HG02678 (cell line): ENCODE measurements at regions not wholly inside any gene's neighbourhood (a gene's known extent, or its start where the extent isn't known, plus 50 kb on each side); places are given as distances from the start of the nearest gene placed in this dataset.

Experiments used
- ATAC-seq: cut with Tn5 transposase; IDR thresholded peaks from one replicate; pipeline ENCODE4 v1.9.1; 2021; ENCODE audit warnings: mild to moderate bottlenecking, moderate library complexity; ENCODE audit not compliant: unreplicated experiment

DNA sequence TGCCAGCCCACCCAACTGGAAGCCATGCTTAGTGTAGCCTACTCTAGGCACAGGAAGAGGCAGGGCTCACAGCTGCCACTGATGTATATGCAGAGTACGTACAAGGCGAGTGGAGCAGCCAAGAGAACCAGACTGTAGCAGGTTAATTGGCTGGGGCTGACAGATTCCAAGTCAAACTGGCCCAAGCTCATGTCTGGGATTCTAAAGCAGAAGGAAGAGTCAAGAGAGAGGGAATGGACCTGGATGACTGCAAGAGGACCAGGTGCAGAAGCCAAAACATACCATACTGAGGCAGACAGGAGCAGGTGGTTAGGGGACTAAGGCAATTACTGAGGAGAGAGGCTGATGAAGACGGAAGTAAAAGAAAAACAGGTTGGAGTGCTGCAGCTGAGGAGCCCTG, 51.3 kb upstream of the LRRN2 start:
- ATAC-seq = no peak

DNA sequence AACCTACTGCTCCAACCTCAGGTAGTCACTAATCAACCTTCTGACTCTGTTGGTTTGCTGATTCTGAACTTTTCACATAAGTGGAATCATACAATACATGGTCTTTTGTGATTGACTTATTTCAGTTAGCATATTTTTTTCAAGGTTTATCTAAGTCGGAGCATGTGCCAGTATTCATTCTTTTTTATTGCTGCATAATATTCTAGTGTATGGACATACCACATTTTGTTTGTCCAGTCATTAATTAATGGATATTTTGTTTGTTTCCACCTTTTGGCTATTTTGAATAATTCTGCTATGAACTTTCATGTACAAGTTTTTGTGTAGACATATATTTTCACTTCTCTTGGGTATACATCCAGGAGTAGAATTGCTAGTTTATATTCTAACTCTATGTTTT, 53.0 kb upstream of the LRRN2 start:
- no peak for ATAC-seq

DNA sequence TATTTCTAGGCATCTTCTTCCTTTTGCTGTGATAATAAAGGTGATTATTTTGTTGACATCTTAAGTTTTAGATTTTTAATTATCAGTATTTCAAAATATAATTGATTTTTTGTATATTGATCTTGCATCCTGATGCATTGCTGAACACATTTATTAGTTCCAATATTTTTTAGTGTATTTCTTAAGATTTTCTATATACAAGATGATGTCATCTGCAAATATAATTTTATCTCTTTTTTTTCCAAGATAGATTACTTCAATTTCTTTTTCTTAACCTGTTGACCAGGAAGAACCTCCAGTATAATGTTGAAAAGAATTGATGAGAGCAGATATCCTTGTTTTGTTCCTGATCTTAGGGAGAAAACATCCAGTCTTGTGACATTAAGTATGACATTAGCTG, 54.8 kb upstream of the LRRN2 start:
- ATAC-seq = no peak

DNA sequence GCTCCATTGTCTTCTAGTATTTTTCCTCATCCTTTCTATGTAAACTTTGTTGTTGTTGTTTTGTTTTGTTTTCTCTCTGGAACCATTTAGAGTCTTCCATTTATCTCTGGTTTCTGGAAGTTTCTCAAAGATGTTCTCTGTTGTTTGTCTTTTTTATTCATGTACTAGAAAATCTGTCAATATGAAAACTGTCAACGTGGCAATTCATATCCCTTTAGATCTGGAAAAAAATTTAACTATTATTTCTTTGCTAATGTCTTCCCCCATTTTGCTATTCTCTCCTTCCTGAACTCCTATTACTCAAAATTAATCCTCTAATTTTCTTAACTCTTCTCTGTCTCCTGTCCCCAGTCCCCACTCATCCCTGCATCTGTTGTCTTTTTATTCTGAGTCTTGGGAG, 55.9 kb upstream of the LRRN2 start:
- no peak for ATAC-seq

DNA sequence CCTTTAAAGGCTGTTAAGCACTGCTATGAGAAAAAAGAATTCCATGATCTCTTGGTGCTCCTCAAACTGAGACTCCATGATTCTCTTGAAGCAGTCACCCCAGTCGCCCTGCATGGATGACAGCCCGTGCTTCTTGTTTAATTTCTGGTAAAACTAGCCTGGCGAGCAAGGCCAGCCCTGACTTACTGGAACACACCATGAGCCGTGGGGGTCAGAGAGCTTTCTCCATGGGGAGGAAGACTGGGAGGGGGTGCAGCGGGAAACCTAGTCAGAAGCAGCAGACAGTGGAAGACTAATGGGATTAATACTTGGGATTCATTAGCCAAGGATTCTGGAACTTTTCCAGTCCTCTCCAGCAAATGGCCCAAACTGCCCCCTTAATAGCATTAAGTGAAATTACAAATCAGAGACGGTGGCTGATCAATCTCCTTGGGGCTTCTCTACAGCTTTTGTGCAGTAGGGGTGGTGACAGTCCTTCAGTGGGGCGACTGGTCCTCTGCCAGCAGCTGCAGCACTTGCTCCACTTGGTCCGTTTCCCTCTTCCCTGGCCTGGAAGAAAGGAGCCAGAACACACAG, 57.2 kb upstream of the LRRN2 start:
- no peak for ATAC-seq

DNA sequence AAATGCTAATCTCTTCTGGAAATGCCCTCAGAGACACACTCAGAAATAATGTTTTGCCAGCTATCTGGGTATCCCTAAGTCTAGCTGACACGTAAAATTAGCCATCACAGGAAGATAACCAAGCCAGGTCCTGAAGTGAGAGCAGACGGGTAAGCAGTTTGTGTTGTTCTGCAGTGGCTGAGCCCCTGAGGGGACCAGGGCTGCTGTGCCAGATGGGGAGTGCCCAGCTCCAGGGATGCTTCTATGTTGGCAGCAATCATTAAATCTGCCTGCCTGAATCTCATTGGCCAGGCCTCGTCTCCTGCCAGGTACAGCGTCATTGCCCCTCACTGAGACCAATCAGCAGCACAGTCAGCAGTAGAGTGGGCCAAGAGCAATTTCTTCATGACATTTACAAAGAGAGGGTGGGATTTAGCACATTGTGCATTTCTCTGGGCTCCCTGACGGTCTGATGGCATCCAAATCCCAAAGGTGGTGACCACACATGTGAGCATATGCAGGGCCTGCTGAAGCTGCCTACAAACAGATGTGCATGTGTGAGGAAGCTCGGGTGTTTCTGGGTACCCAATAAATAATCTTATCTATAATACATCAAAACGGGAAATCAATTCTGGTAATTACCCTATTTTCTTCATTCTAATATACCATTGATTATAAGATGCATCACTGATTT, 58.7 kb upstream of the LRRN2 start:
- ATAC-seq = no peak

DNA sequence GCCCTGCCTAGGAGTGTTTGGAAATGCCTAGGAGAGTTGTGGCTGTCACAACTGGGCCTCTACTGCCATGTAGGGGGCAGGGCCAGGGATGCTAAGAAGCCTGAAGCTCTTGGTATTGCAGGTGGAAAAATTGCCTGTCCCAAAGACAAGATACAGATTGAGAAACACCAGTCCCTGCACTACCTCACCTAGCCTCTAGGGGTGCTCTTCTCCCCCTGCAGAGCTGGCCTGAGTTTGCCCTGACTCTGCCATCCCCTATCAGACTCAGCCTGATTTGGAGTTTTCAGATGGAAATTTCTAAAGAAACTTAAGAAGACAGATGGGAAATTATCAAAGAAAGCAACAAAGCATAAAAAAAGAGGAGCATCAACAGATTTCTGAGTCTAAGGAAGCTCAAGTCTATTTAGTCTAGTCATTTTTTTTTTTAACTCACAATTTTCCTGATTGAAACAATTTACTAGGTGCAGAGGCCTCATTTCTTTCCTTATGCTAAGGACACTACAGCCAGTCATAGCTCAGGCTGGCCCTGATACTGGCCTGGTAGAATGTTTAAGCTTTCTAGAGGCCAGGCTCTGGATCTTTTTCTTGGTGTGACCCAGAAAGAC, 61.4 kb upstream of the LRRN2 start:
- ATAC-seq = peak; percentile 61

DNA sequence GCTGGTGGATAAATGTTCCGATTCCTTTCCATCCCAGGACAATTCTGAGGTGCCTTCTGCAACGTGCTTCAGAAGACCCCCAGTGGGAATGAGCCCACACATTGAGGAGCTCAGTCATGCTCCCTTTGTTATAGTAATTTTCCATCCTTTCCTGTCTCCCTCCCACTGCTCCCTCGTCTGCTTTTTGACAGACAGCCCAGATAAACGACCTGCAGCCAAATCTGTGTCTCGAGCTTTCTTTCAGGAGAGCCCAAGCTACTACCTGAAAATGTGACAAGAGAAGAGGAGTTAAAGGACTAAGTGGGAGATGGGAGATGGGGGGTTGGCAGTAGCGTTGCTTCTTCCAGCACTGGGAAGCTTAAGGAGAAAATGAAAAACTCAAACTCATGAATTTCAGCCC, 65.9 kb upstream of the LRRN2 start:
- no peak for ATAC-seq

DNA sequence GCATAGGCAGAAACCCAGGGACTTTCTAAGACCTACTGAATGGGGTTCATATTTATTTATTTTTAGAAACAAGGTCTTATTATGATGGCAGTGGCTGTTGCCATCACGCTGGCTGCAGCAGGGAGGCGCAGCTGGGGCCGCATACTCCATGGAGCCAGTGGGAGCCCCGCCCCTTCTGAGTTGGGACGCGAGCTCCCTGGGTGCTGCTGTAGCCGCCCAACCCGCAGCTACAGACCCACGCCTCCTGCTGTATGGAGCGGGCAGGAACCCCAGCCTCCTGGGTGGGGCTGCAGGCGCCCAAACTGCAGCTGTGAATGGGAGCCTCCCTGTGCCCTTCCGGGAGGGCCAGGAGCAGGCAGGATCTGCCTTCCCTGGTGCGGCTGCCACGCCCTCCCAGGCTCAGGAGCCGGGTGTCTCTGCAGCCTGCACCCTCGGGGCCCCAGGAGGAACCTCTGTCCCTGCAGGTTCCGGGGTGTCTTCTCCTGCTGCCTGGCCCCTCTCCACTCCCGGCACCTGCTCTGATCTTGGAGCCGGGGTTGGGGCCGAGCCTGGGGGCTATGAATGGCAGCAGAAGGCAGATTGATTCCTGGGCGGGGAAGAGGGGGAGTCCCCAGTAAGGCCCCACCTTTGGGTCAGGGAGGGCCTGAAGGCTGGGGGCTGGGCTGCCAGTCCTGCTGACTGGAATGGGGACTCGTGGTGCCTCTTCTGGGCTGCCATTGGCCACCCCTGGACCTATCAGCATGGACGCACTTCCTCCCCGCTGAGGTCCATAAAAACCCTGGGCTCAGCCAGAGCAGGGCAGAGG, 66.5 kb upstream of the LRRN2 start:
- no peak for ATAC-seq

DNA sequence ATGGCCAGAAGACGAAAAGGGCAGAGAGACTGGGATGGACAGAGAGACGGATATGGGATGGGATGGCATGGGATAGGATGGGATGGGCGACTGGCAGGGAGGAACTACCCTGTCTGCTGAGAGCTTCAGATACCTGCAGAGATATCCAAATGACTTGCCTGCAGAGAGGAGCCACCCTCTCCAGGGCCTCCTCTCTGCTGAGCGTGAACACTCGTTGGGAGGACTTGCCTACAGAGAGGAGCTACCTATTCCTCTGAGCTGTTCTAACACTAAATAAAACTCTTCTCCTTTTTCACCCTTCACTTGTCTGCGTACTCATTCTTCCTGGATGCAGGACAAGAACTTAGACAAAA, 67.1 kb upstream of the LRRN2 start:
- ATAC-seq = no peak

DNA sequence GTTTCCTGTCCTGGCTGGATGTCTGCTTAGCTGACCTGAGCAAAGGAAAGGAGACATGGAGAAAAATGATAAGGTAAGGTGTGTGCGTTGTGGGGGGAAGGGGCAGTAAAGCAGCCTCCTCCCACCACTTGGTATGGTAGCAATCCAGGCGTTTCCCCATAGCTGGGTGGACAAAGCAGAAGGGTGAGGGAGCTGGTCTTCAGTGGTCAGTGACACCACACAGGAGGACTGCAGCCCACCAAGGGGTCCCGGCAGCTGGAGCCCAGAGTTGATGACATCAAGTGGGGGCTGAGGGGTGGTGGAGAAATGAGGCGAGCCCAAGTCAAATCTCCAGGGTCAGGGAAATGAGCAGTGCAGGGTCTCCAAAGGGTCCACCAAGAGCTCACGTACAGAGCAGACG, 69.3 kb upstream of the LRRN2 start:
- ATAC-seq = no peak

DNA sequence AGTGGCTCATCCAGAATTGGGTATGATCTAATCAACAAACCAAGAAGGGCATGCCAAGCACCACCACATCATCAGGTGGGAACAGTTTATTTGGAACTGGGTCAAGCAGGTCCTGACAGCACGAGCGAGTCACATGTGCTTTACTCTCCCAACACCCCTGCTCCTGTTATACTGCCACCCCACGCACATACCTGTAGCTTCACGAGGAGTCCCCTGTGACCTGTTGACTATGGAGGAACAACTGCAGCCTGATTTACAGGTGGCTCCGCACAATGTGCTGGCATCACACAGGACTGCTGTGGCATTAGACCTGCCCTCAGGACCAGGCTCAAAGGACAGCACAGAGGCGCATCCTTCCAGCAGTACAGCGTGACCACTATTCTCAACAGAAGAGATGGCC, 70.8 kb upstream of the LRRN2 start:
- ATAC-seq = no peak

DNA sequence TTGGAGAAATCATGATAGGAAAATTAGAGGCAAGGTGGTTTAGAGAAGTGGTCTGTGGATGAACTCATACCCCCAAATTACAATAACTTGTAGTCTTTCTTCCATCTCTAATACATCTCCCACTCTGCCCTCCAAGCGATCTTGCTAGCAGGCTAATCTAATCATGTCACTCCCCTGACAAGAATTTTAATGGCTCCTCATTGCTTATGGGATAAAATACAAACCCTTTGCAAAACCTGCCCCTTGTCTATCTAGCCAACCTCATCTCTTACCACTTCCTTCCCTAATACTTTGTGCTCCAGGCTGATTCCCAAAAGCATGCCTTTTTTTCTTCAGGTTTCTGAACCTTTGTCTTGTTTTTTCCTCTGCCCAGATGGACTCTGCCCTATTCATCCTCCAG, 71.3 kb upstream of the LRRN2 start:
- no peak for ATAC-seq

DNA sequence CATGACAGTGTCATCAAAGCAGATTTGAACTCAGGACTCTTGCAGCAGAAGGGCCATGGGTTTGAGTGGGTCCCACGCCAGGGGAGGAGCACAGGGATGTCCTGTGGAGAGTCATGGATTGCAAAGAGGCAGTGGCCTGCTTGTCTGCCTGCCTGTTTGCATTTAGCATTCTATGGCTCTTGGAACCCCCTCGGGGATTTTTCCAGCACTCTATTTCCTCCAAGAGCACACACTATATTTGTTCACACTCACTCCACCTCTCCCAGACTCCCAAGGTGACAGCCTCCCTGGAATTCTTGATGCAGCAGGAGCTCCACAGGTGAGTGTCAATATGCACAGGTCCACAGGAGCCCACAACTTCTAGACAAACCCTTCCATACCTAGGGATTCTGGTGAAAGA, 73.1 kb upstream of the LRRN2 start:
- no peak for ATAC-seq

DNA sequence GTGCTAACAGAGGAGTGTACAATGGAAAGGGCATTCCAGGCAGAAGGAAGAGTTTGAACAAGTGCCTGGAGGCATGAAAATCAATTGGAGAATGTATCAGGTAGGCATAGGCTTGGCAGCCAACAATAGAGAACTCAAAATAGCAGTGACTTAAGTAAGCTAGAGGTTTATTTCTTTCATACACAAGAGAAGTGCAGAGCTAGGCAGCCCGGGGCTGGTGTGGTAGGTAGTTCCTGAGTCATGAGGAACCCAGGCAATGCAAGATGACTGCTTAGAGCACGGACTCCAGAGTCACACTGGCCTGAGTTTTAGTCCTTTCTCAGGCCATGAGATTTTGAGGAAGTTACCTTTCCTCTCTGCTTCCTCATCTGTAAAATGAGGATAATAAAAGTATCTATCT, 74.8 kb upstream of the LRRN2 start:
- no peak for ATAC-seq

DNA sequence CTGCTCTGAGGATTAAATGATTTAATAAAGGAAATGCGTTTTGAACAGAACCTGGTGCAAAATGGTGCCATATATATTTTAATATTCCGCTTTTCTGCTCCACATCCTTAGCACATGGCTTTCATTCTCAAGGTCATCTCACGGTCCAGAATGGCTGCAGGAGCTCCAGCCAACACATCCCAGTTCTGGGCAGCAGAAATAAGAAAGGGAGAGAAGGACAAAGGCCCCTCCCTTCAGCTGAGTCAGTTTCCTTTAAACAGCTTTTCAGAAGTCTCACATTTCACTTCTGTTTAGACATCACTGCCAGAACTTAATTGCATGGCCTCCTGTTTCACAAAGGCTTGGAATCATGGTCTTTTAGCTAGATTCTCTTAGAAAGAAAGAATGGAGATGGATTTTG, 75.2 kb upstream of the LRRN2 start:
- no peak for ATAC-seq

DNA sequence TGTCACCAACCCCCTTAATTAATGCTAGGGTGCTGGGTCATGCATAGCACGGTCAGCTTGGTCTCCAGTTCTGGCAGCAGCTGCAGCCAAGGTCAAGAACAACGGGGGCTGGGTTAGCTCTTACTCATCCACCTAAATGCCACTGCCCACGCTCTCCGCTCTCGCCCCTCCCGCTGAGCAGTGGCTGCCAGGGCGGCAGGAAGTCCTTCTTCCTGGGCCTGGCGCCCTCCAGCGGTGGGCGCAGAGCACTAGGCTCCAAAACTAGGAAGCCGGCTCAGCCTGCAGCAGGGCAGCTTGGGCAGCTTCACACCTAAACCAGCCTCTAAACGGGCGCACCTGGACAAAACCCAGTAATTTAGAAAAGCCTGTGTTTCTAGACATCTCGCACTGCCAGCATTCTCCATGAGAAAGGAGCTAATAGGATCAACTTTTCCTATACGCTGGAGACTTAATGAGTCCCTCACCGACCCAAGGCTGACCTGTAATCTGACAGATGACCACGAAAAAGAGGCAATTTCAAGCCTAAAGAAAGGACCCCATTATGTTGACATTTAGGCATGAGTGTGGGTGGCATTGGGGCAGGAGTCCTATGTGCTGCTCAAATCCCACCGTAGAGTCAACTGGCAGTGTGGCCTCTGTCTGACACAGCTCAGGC, 78.4 kb upstream of the LRRN2 start:
- ATAC-seq = no peak

DNA sequence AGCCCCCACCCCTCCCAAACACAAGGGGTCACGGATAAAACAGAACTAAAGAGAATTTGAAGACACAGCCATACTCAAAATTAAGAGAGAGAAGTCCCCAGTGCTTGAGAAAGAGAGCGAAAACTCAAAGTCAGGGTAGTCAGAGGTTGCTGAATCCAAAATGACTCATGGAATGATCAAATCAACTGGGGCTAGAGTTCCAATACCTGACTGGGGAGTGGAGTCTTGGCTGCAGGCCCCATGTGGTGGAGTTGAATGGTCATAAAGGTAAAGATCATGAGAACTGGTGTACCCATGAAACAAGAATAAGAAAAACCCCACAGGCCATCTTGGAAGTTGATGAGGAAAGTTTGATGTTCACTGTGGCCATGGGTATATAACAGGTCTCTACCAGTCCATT, 84.5 kb upstream of the LRRN2 start:
- ATAC-seq = no peak

DNA sequence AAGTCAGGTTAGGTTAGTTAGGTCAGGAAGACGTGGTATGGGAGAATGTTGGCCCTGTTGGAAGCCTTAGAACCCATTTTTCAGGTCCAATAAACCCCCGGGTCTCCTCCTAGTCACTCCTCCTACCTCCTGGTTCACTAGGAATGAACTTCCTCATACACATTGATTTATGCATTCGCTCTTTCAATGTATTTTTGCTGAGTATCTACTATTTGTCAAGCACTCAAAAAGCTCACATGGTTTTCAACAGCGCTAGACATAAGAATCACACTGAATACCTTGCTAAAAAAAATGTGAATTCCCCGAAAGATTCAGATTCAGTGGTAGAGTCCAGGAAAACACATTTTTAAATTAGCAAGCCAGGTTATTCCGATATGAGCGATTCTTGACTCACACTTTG, 85.8 kb upstream of the LRRN2 start:
- no peak for ATAC-seq

DNA sequence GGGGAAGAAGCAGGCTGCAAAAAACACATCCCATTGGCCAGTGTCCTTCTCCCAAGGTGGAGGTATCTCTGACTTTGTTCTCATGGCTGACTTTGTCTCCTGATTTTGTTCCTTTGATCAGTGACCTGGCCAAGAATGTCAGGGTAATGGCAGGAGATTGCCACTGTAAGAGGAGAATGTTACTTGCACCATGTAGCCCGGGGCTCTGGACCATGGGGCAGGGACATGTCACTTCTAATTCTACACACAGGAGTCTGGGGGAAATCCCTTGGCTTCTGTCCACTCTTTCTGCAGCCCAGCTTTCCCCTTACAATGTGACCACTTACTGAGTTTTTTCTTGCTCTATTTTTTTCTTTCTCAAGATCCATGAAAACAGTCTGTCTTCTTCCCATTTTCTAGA, 87.7 kb upstream of the LRRN2 start:
- no peak for ATAC-seq

DNA sequence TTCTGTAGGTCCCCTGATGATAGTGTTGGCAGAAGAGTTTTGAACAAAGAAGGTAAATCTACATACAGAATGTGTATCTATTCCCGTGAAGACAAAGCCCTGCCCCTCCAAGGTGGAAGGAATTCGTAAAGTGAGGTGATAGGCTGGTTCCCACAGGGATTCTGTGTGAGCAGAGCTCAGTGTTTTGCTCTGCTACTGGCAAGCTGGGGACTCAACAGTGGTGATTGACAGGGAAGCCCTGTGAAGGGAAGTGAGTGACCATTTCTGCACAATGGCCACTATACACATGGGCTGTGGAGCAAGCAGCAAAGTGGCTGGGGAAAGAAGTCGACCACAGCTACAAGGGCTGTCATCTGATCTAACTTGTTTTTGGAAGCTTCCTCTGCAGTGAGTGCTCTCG, 90.0 kb upstream of the LRRN2 start:
- no peak for ATAC-seq

DNA sequence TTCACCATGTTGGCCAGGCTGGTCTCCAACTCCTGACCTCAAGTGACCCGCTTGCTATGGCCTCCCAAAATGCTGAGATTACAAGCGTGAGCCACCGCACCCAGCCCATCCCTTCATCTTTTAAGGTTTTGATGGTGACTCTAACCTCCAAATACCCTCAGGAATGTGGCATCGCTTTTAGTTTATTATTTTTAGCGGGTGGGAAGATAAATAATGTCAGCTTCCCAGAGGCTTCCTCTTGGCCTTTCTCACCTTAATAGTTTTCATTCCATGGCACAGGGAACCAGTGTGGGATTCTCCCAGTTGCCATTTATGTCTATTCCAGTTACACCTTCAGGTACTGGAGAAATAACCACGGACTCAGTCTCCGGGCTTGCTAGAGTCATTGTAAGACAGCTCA, 92.1 kb upstream of the LRRN2 start:
- ATAC-seq = no peak
